SK-N-SH (cell line): ENCODE measurements at regions not wholly inside any gene's neighbourhood (a gene's known extent, or its start where the extent isn't known, plus 50 kb on each side); places are given as distances from the start of the nearest gene placed in this dataset.

Source experiments
- CTCF ChIA-PET: fragments of 300-600, 350-600 bp; formaldehyde crosslinking; extraction: SDS; loops from one replicate; lab custom pipeline; 2021; lab: Yijun Ruan, JAX
- POLR2A ChIA-PET: fragments of 350-600 bp; sonication (Branson Sonifier 250); formaldehyde crosslinking; extraction: SDS; loops from one replicate; lab custom pipeline; 2020; ENCODE audit warnings: antibody characterized with exemption, inconsistent platforms; lab: Yijun Ruan, JAX
- DNase-seq: peaks from one replicate; pipeline ENCODE4 v3.0.0; 2012
- H2AFZ ChIP-seq: fragments of 200-600 bp; sonication (generic); 2 replicates; pipeline ENCODE4 v1.8.1; 2016; ENCODE audit warnings: antibody characterized with exemption, mild to moderate bottlenecking, low read depth
- H3F3A ChIP-seq: fragments of 200-600 bp; sonication (generic); replicated peaks from 2 replicates; pipeline ENCODE3; 2016; ENCODE audit warnings: antibody characterized with exemption, mild to moderate bottlenecking; ENCODE audit not compliant: insufficient read depth
- H3K27ac ChIP-seq, 2 experiments: fragments of 200-500 bp in 1 of 2; fragments of 200-600 bp in 1 of 2; sonication (Bioruptor generic) in 1 of 2; sonication (generic), shearing (Covaris generic) in 1 of 2; 2 replicates each; pipeline versions ENCODE4 v1.5.1 to v1.6.1; 2014 to 2016; ENCODE audit warnings: low read depth in 2 of 2, inconsistent platforms in 1 of 2, low read length in 1 of 2, mild to moderate bottlenecking in 1 of 2, mixed read lengths in 1 of 2
- H3K27me3 ChIP-seq: fragments of 200-600 bp; sonication (generic), shearing (Covaris generic); 2 replicates; pipeline ENCODE4 v1.6.1; 2016; ENCODE audit warnings: mixed run types; ENCODE audit not compliant: insufficient read depth
- H3K36me3 ChIP-seq, 2 experiments: fragments of 200-500 bp in 1 of 2; fragments of 200-600 bp in 1 of 2; sonication (Bioruptor generic) in 1 of 2; sonication (generic) in 1 of 2; replicated peaks in 1 of 2; 2 replicates each; pipeline versions ENCODE3 to v1.5.1; 2014 to 2016; ENCODE audit warnings: low read length in 1 of 2, mild to moderate bottlenecking in 1 of 2; ENCODE audit not compliant: insufficient read depth in 2 of 2, control insufficient read depth in 1 of 2
- H3K4me1 ChIP-seq, 2 experiments: fragments of 200-500 bp in 1 of 2; fragments of 200-600 bp in 1 of 2; sonication (Bioruptor generic) in 1 of 2; sonication (generic), shearing (Covaris generic) in 1 of 2; 2 replicates each; pipeline versions ENCODE4 v1.5.1 to v1.6.1; 2014 to 2016; ENCODE audit warnings: low read depth in 1 of 2, low read length in 1 of 2, mixed run types in 1 of 2; ENCODE audit not compliant: insufficient read depth in 2 of 2, control insufficient read depth in 1 of 2
- H3K4me2 ChIP-seq: fragments of 200-600 bp; sonication (generic), shearing (Covaris generic); 2 replicates; pipeline ENCODE4 v1.6.1; 2017; ENCODE audit warnings: mixed run types
- H3K4me3 ChIP-seq, 2 experiments: fragments of 200-500 bp in 1 of 2; fragments of 200-600 bp in 1 of 2; sonication (Bioruptor generic) in 1 of 2; sonication (generic), shearing (Covaris generic) in 1 of 2; 2 replicates each; pipeline versions ENCODE4 v1.5.1 to v1.8.1; 2014 to 2016; ENCODE audit warnings: low read depth in 2 of 2, inconsistent platforms in 1 of 2, low read length in 1 of 2, mild to moderate bottlenecking in 1 of 2, mixed read lengths in 1 of 2, moderate library complexity in 1 of 2
- H3K79me2 ChIP-seq: fragments of 200-600 bp; sonication (generic); 2 replicates; pipeline ENCODE4 v1.8.1; 2017; ENCODE audit warnings: mild to moderate bottlenecking; ENCODE audit not compliant: insufficient read depth
- H3K9ac ChIP-seq: fragments of 200-600 bp; sonication (generic); 2 replicates; pipeline ENCODE4 v1.6.1; 2017; ENCODE audit warnings: mixed run types
- H3K9me2 ChIP-seq: fragments of 200-600 bp; sonication (generic); 2 replicates; pipeline ENCODE4 v1.6.1; 2017; ENCODE audit warnings: mixed run types
- H3K9me3 ChIP-seq: fragments of 200-600 bp; sonication (generic); 2 replicates; pipeline ENCODE4 v1.6.1; 2017; ENCODE audit warnings: mixed run types, mild to moderate bottlenecking, moderate library complexity
- H4K20me1 ChIP-seq: fragments of 200-600 bp; sonication (generic); 2 replicates; pipeline ENCODE4 v1.6.1; 2017; ENCODE audit warnings: mild to moderate bottlenecking, mixed run types; ENCODE audit not compliant: insufficient read depth
- CTCF ChIP-seq: fragments of 200-600 bp; sonication (generic); IDR thresholded peaks from 2 replicates; pipeline ENCODE4 v1.6.1; 2017; ENCODE audit warnings: antibody characterized with exemption, mild to moderate bottlenecking, moderate library complexity
- EP300 ChIP-seq, 2 experiments: IDR thresholded peaks; 2 replicates each; pipeline versions ENCODE4 v1.4.0 to v1.6.1; 2012; ENCODE audit warnings: borderline replicate concordance in 1 of 2, low read depth in 1 of 2, low read length in 1 of 2
- FOSL2 ChIP-seq: IDR thresholded peaks from 2 replicates; pipeline ENCODE4 v1.4.0; 2012; ENCODE audit warnings: low read depth, mild to moderate bottlenecking, moderate library complexity, borderline replicate concordance
- FOXJ3 ChIP-seq: sonication (generic); formaldehyde crosslinking; IDR thresholded peaks from 2 replicates; pipeline ENCODE4 v1.5.1; 2020; ENCODE audit warnings: mild to moderate bottlenecking, missing genetic modification reagents
- FOXM1 ChIP-seq: IDR thresholded peaks from 2 replicates; pipeline ENCODE4 v1.4.0; 2012; ENCODE audit warnings: low read depth, mild to moderate bottlenecking
- GABPA ChIP-seq: IDR thresholded peaks from 2 replicates; pipeline ENCODE4 v1.4.0; 2012; ENCODE audit warnings: low read depth, mild to moderate bottlenecking
- IRF3 ChIP-seq: fragments of 150-350 bp; IDR thresholded peaks from 2 replicates; pipeline ENCODE4 v1.6.1; 2016; ENCODE audit warnings: mild to moderate bottlenecking, low read depth, low read length
- JUND ChIP-seq: IDR thresholded peaks from 2 replicates; pipeline ENCODE4 v1.4.0; 2012
- MAX ChIP-seq: IDR thresholded peaks from 2 replicates; pipeline ENCODE4 v1.4.0; 2012; ENCODE audit warnings: low read depth
- MXI1 ChIP-seq: IDR thresholded peaks from 2 replicates; pipeline ENCODE4 v1.6.1; 2012; ENCODE audit warnings: mild to moderate bottlenecking, low read depth, low read length, improper control_type of control experiment
- NRF1 ChIP-seq: IDR thresholded peaks from 2 replicates; pipeline ENCODE4 v1.6.1; 2012; ENCODE audit warnings: low read depth, mild to moderate bottlenecking, low read length
- RAD21 ChIP-seq: IDR thresholded peaks from 2 replicates; pipeline ENCODE4 v1.6.1; 2012; ENCODE audit warnings: mild to moderate bottlenecking, low read length
- RCOR1 ChIP-seq: fragments of 150-350 bp; IDR thresholded peaks from 2 replicates; pipeline ENCODE4 v1.6.1; 2017; ENCODE audit warnings: antibody characterized with exemption, low read length
- RFX5 ChIP-seq: IDR thresholded peaks from 2 replicates; pipeline ENCODE4 v1.6.1; 2012; ENCODE audit warnings: mild to moderate bottlenecking, improper control_type of control experiment, low read length
- TAF1 ChIP-seq: IDR thresholded peaks from 2 replicates; pipeline ENCODE4 v1.6.1; 2012; ENCODE audit warnings: low read depth, mild to moderate bottlenecking, low read length, moderate library complexity, borderline replicate concordance
- TCF12 ChIP-seq: IDR thresholded peaks from 2 replicates; pipeline ENCODE4 v1.4.0; 2012
- TEAD4 ChIP-seq: IDR thresholded peaks from 2 replicates; pipeline ENCODE4 v1.4.0; 2012; ENCODE audit warnings: mild to moderate bottlenecking, borderline replicate concordance; ENCODE audit not compliant: insufficient read depth
- USF2 ChIP-seq: fragments of 150-350 bp; IDR thresholded peaks from 2 replicates; pipeline ENCODE4 v1.6.1; 2017; ENCODE audit warnings: antibody characterized with exemption, low read length, low read depth, borderline replicate concordance
- YY1 ChIP-seq: IDR thresholded peaks from 2 replicates; pipeline ENCODE4 v1.4.0; 2012; ENCODE audit warnings: low read depth, mild to moderate bottlenecking
- WGBS: methylation state at CpG from one replicate; pipeline ENCODE4 v1.1.6; 2017; ENCODE audit warnings: low lambda C conversion rate; 5-methylcytosine and 5-hydroxymethylcytosine counted together

- no peak for DNase-seq
- 43% methylated on average over 1 of the region's 1 CpG for WGBS
These were observed 925.4 kb downstream of the CDH11 start for GRCh38 chr16:64196444-64196843.

GRCh38 chr16:64185954-64186353, 935.9 kb downstream of the CDH11 start:
- POLR2A ChIA-PET = no interaction called here
- Histone ChIP-seq H3K27me3 (no peaks in the 10 kb centered on the region), H3K4me2 (no peak overlapping the region), H2AFZ (no peak overlapping the region), H3K9me3 (no peaks in the 10 kb centered on the region), H3K9ac (no peak overlapping the region), H3K4me1 (no peaks in the 10 kb centered on the region), H3F3A (no peaks in the 10 kb centered on the region), H4K20me1 (no peaks in the 10 kb centered on the region)
- DNase-seq = no peak
- 88% methylated on average over 3 of the region's 3 CpGs for WGBS
- TF ChIP-seq USF2 (no peak), JUND (no peak), MAX (no peak), FOSL2 (no peak), MXI1 (no peak), IRF3 (no peak), NRF1 (no peak), FOXJ3 (CRISPR knock-in tag) (no peak), TAF1 (no peak), RAD21 (no peak), YY1 (no peak), RFX5 (no peak), TCF12 (no peak), TEAD4 (no peak), FOXM1 (no peak), EP300 (IDR thresholded peaks at IDR 0.05; ENCODE audit: borderline replicate concordance in 1 of 2, low read depth in 1 of 2, low read length in 1 of 2) (no peak), RCOR1 (no peak)
- TF ChIP-seq, all 33 proteins: peak for 0
- Histone ChIP-seq H3K79me2 (no peaks in the 10 kb centered on the region), H3K4me3 (no peak overlapping the region), H3K9me2 (no peaks in the 10 kb centered on the region), H3K27ac (no peak overlapping the region), H3K36me3 (no peaks in the 10 kb centered on the region)
- CTCF ChIA-PET = interaction anchor here (1.5 kb wide), 1 partner anchor 16 kb away, joined by 3 read pairs; no protein-coding TSS in a partner anchor

More at GRCh38 chr16:64196444-64196843, 925.4 kb downstream of the CDH11 start:
- TF ChIP-seq TCF12 (no peak), CTCF (no peak), MXI1 (no peak), GABPA (no peak)
- no peaks in the 10 kb centered on the region for H3K79me2 ChIP-seq
- H3K4me1 ChIP-seq = no peaks in the 10 kb centered on the region
- ChIA-PET POLR2A (no interaction called here), CTCF (interaction anchor here (0.7 kb wide), 1 partner anchor 44 kb away, joined by 3 read pairs; no protein-coding TSS in a partner anchor)
- no peaks in the 10 kb centered on the region for H3K9me2 ChIP-seq
- no peak overlapping the region for H3K4me3 ChIP-seq
- no peaks in the 10 kb centered on the region for H3K9me3 ChIP-seq
- no peak overlapping the region for H3K27ac ChIP-seq
- H3F3A ChIP-seq = no peaks in the 10 kb centered on the region
- H2AFZ ChIP-seq = no peak overlapping the region
- no peak overlapping the region for H3K4me2 ChIP-seq
- no peaks in the 10 kb centered on the region for H3K27me3 ChIP-seq
- no peaks in the 10 kb centered on the region for H4K20me1 ChIP-seq
- H3K9ac ChIP-seq = no peak overlapping the region
- no peaks in the 10 kb centered on the region for H3K36me3 ChIP-seq
